ENCODE measurements at regions not wholly inside any gene's neighbourhood (a gene's known extent, or its start where the extent isn't known, plus 50 kb on each side); places are given as distances from the start of the nearest gene placed in this dataset.

GRCh38 chr7:42661312-42661711 lies 250.6 kb downstream of the C7orf25 start:
- TF ChIP-seq, protein P1, sequence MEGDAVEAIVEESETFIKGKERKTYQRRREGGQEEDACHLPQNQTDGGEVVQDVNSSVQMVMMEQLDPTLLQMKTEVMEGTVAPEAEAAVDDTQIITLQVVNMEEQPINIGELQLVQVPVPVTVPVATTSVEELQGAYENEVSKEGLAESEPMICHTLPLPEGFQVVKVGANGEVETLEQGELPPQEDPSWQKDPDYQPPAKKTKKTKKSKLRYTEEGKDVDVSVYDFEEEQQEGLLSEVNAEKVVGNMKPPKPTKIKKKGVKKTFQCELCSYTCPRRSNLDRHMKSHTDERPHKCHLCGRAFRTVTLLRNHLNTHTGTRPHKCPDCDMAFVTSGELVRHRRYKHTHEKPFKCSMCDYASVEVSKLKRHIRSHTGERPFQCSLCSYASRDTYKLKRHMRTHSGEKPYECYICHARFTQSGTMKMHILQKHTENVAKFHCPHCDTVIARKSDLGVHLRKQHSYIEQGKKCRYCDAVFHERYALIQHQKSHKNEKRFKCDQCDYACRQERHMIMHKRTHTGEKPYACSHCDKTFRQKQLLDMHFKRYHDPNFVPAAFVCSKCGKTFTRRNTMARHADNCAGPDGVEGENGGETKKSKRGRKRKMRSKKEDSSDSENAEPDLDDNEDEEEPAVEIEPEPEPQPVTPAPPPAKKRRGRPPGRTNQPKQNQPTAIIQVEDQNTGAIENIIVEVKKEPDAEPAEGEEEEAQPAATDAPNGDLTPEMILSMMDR (IDR thresholded peaks at IDR 0.05 in 4 of 5, conservative IDR thresholded peaks at IDR 0.05 in 1 of 5): no peak
- no peak for TF ChIP-seq POLR2A (IDR thresholded peaks at IDR 0.05)

Data from gastrocnemius medialis (tissue), 4 donors.